Smooth muscle cell (in vitro differentiated cells): ENCODE measurements at regions not wholly inside any gene's neighbourhood (a gene's known extent, or its start where the extent isn't known, plus 50 kb on each side); places are given as distances from the start of the nearest gene placed in this dataset.

ENCODE experiments used
- DNase-seq: peaks from one replicate; lab custom pipeline; 2025; ENCODE audit not compliant: unreplicated experiment; lab: John Stamatoyannopoulos, UW
- H2AFZ ChIP-seq: fragments of 200-600 bp; sonication (generic); 2 replicates; pipeline ENCODE4 v1.6.0; 2016; ENCODE audit warnings: antibody characterized with exemption, low read depth, mild to moderate bottlenecking
- H3F3A ChIP-seq: fragments of 200-600 bp; sonication (generic); 2 replicates; pipeline ENCODE4 v1.6.0; 2017; ENCODE audit warnings: antibody characterized with exemption, low read depth
- H3K27ac ChIP-seq: fragments of 200-600 bp; sonication (generic); 2 replicates; pipeline ENCODE4 v1.5.1; 2016; ENCODE audit warnings: low read depth, mild to moderate bottlenecking
- H3K27me3 ChIP-seq: fragments of 200-600 bp; sonication (generic); 2 replicates; pipeline ENCODE4 v1.6.1; 2016; ENCODE audit warnings: low read depth, mild to moderate bottlenecking
- H3K36me3 ChIP-seq: fragments of 200-600 bp; sonication (generic); 2 replicates; pipeline ENCODE4 v1.5.1; 2016; ENCODE audit warnings: low read depth
- H3K4me1 ChIP-seq: fragments of 200-600 bp; sonication (generic); 2 replicates; pipeline ENCODE4 v1.5.1; 2016; ENCODE audit warnings: low read depth
- H3K4me2 ChIP-seq: fragments of 200-600 bp; sonication (generic); 2 replicates; pipeline ENCODE4 v1.6.0; 2016; ENCODE audit warnings: mild to moderate bottlenecking
- H3K4me3 ChIP-seq: fragments of 200-600 bp; sonication (generic); 2 replicates; pipeline ENCODE4 v1.5.1; 2016; ENCODE audit warnings: mild to moderate bottlenecking
- H3K79me2 ChIP-seq: fragments of 200-600 bp; sonication (generic); 2 replicates; pipeline ENCODE4 v1.6.0; 2016; ENCODE audit warnings: low read depth, mild to moderate bottlenecking
- H3K9ac ChIP-seq: fragments of 200-600 bp; sonication (generic); 2 replicates; pipeline ENCODE4 v1.6.0; 2016; ENCODE audit warnings: low read depth
- H3K9me3 ChIP-seq: fragments of 200-600 bp; sonication (generic); replicated peaks from 2 replicates; pipeline ENCODE4 v1.5.1; 2016; ENCODE audit warnings: low read depth
- H4K20me1 ChIP-seq: fragments of 200-600 bp; sonication (generic); 2 replicates; pipeline ENCODE4 v1.6.0; 2016; ENCODE audit warnings: low read depth
- CTCF ChIP-seq: fragments of 200-600 bp; sonication (generic); IDR thresholded peaks from 2 replicates; pipeline ENCODE4 v1.5.1; 2017; ENCODE audit warnings: borderline replicate concordance, mild to moderate bottlenecking, antibody characterized with exemption; ENCODE audit not compliant: insufficient read depth, poor library complexity, severe bottlenecking
- WGBS: methylation state at CpG from one replicate; pipeline ENCODE4 v1.1.7; 2016; ENCODE audit warnings: low lambda C conversion rate; 5-methylcytosine and 5-hydroxymethylcytosine counted together

GRCh38 chr10:56567580-56567979 is 206.5 kb upstream of the ZWINT start:
- H3K4me3 ChIP-seq: no peak overlapping the region
- H3K36me3 ChIP-seq: no peaks in the 10 kb centered on the region
- H4K20me1 ChIP-seq: no peaks in the 10 kb centered on the region
- H3K79me2 ChIP-seq: no peaks in the 10 kb centered on the region
- TF ChIP-seq CTCF: no peak
- no peak overlapping the region for H3K4me2 ChIP-seq
- no peaks in the 10 kb centered on the region for H3K27me3 ChIP-seq
- no peak for DNase-seq
- H3K9ac ChIP-seq: no peak overlapping the region
- 88% methylated on average over 1 of the region's 1 CpG for WGBS
- H3F3A ChIP-seq: no peaks in the 10 kb centered on the region
- H3K27ac ChIP-seq: no peak overlapping the region
- no peaks in the 10 kb centered on the region for H3K4me1 ChIP-seq
- H3K9me3 ChIP-seq: no peaks in the 10 kb centered on the region
- H2AFZ ChIP-seq: no peak overlapping the region

- 85% methylated on average over 3 of the region's 3 CpGs for WGBS
- H3K27me3 ChIP-seq: no peaks in the 10 kb centered on the region
Observed at GRCh38 chr10:56561336-56561735, 200.3 kb upstream of the ZWINT start.

GRCh38 chr10:56551037-56551436 is 190.0 kb upstream of the ZWINT start:
- Histone ChIP-seq H3F3A (no peaks in the 10 kb centered on the region), H3K4me3 (no peak overlapping the region), H3K27ac (no peak overlapping the region), H3K9me3 (no peaks in the 10 kb centered on the region), H4K20me1 (no peaks in the 10 kb centered on the region), H3K9ac (no peak overlapping the region), H3K4me1 (no peaks in the 10 kb centered on the region), H3K36me3 (no peaks in the 10 kb centered on the region), H3K79me2 (no peaks in the 10 kb centered on the region), H3K4me2 (no peak overlapping the region), H3K27me3 (no peaks in the 10 kb centered on the region), H2AFZ (no peak overlapping the region)
- WGBS: 80% methylated on average over 9 of the region's 9 CpGs
- TF ChIP-seq CTCF: no peak
- no peak for DNase-seq

More at GRCh38 chr10:56561336-56561735, 200.3 kb upstream of the ZWINT start:
- no peak overlapping the region for H3K27ac ChIP-seq
- H3K4me2 ChIP-seq: no peak overlapping the region
- DNase-seq: no peak
- H3K9ac ChIP-seq: no peak overlapping the region
- no peaks in the 10 kb centered on the region for H3K79me2 ChIP-seq
- no peaks in the 10 kb centered on the region for H3K9me3 ChIP-seq
- TF ChIP-seq CTCF: no peak
- no peaks in the 10 kb centered on the region for H3K4me1 ChIP-seq
- H3F3A ChIP-seq: no peaks in the 10 kb centered on the region
- H3K36me3 ChIP-seq: no peaks in the 10 kb centered on the region
- no peak overlapping the region for H3K4me3 ChIP-seq
- H2AFZ ChIP-seq: no peak overlapping the region
- H4K20me1 ChIP-seq: no peaks in the 10 kb centered on the region

- H3F3A ChIP-seq: no peaks in the 10 kb centered on the region
- no peaks in the 10 kb centered on the region for H3K9me3 ChIP-seq
- H3K4me3 ChIP-seq: no peak overlapping the region
- no peaks in the 10 kb centered on the region for H4K20me1 ChIP-seq
- no peak overlapping the region for H2AFZ ChIP-seq
- H3K36me3 ChIP-seq: no peaks in the 10 kb centered on the region
- H3K27me3 ChIP-seq: no peaks in the 10 kb centered on the region
- H3K4me2 ChIP-seq: no peak overlapping the region
- no peak for DNase-seq
- H3K4me1 ChIP-seq: no peaks in the 10 kb centered on the region
- H3K27ac ChIP-seq: no peak overlapping the region
- 77% methylated on average over 4 of the region's 4 CpGs for WGBS
- no peak overlapping the region for H3K9ac ChIP-seq
- H3K79me2 ChIP-seq: no peaks in the 10 kb centered on the region
- TF ChIP-seq CTCF: no peak
Observed at GRCh38 chr10:56547163-56547562, 186.1 kb upstream of the ZWINT start.
